SK-N-SH treated with all-trans-retinoic acid at 6 μM for 48 hours (cell line): ENCODE measurements at regions not wholly inside any gene's neighbourhood (a gene's known extent, or its start where the extent isn't known, plus 50 kb on each side); places are given as distances from the start of the nearest gene placed in this dataset.
A peak's percentile ranks its signal among the peaks of the same experiment; 100 is the strongest.

Experiments
- ATAC-seq: fragments of 200-7000 bp; cut with Tn5 transposase; 3 replicates; pipeline ENCODE4 v1.9.1; 2020; ENCODE audit warnings: mild to moderate bottlenecking, moderate library complexity
- ARNTL ChIP-seq: fragments of 450-650 bp; formaldehyde crosslinking; IDR thresholded peaks from 2 replicates; pipeline ENCODE4 v1.5.0; 2020; ENCODE audit warnings: low read depth, mild to moderate bottlenecking, moderate library complexity, borderline replicate concordance
- BACH2 ChIP-seq: fragments of 250-450 bp; sonication (Bioruptor Pico); IDR thresholded peaks from 2 replicates; pipeline ENCODE4 v1.9.0; 2021; ENCODE audit warnings: mild to moderate bottlenecking, borderline replicate concordance
- CSDC2 ChIP-seq: fragments of 250-450 bp; sonication (Bioruptor Pico); IDR thresholded peaks from 2 replicates; pipeline ENCODE4 v1.5.0; 2020; ENCODE audit warnings: mild to moderate bottlenecking, moderate library complexity
- CSRNP3 ChIP-seq: fragments of 250-450 bp; sonication (Bioruptor Pico); IDR thresholded peaks from 2 replicates; pipeline ENCODE4 v1.5.1; 2021; ENCODE audit warnings: mild to moderate bottlenecking, moderate library complexity
- ESRRG ChIP-seq: fragments of 250-450 bp; sonication (Bioruptor Pico); IDR thresholded peaks from 2 replicates; pipeline ENCODE4 v1.6.1; 2021; ENCODE audit warnings: mild to moderate bottlenecking
- GLIS3 ChIP-seq: fragments of 250-450 bp; sonication (Bioruptor Pico); IDR thresholded peaks from 2 replicates; pipeline ENCODE4 v1.5.0; 2020; ENCODE audit warnings: mild to moderate bottlenecking, moderate library complexity
- ISL1 ChIP-seq: fragments of 250-450 bp; sonication (Bioruptor Pico); IDR thresholded peaks from 2 replicates; pipeline ENCODE4 v2.1.2; 2022; ENCODE audit warnings: mild to moderate bottlenecking, moderate library complexity
- OSR1 ChIP-seq: fragments of 250-450 bp; sonication (Bioruptor Pico); IDR thresholded peaks from 2 replicates; pipeline ENCODE4 v1.8.0; 2022; ENCODE audit warnings: moderate library complexity, mild to moderate bottlenecking, inconsistent platforms
- PATZ1 ChIP-seq: fragments of 250-450 bp; sonication (Bioruptor Pico); IDR thresholded peaks from 2 replicates; pipeline ENCODE4 v1.8.0; 2020; ENCODE audit warnings: mild to moderate bottlenecking, moderate library complexity, borderline replicate concordance
- PPARA ChIP-seq: fragments of 250-450 bp; sonication (Bioruptor Pico); IDR thresholded peaks from 2 replicates; pipeline ENCODE4 v1.5.0; 2020; ENCODE audit warnings: mild to moderate bottlenecking, borderline replicate concordance
- RARB ChIP-seq: fragments of 250-450 bp; sonication (Bioruptor Pico); IDR thresholded peaks from 2 replicates; pipeline ENCODE4 v1.8.0; 2021; ENCODE audit warnings: mild to moderate bottlenecking, moderate library complexity
- TCF4 ChIP-seq: fragments of 250-450 bp; sonication (Bioruptor Pico); IDR thresholded peaks from 2 replicates; pipeline ENCODE4 v1.8.0; 2021; ENCODE audit warnings: mild to moderate bottlenecking, moderate library complexity, borderline replicate concordance
- TOX ChIP-seq: fragments of 250-450 bp; sonication (Bioruptor Pico); IDR thresholded peaks from 2 replicates; pipeline ENCODE4 v1.8.0; 2021; ENCODE audit warnings: mild to moderate bottlenecking, moderate library complexity, borderline replicate concordance
- ZC3H10 ChIP-seq: fragments of 250-450 bp; sonication (Bioruptor Pico); IDR thresholded peaks from 2 replicates; pipeline ENCODE4 v1.5.1; 2021; ENCODE audit warnings: mild to moderate bottlenecking, moderate library complexity
- ZFP3 ChIP-seq: fragments of 250-450 bp; sonication (Bioruptor Pico); IDR thresholded peaks from 2 replicates; pipeline ENCODE4 v1.5.0; 2020; ENCODE audit warnings: mild to moderate bottlenecking, moderate library complexity
- ZFP30 ChIP-seq: fragments of 450-650 bp; formaldehyde crosslinking; IDR thresholded peaks from 2 replicates; pipeline ENCODE4 v1.5.0; 2022; ENCODE audit warnings: mild to moderate bottlenecking, moderate library complexity
- ZNF565 ChIP-seq: fragments of 450-650 bp; formaldehyde crosslinking; conservative IDR thresholded peaks from 2 replicates; pipeline ENCODE4 v1.5.0; 2020; ENCODE audit warnings: low read depth, mild to moderate bottlenecking, moderate library complexity
- ZNF70 ChIP-seq: fragments of 450-650 bp; formaldehyde crosslinking; IDR thresholded peaks from 2 replicates; pipeline ENCODE4 v1.5.0; 2020; ENCODE audit warnings: mild to moderate bottlenecking, moderate library complexity
- ZNF8 ChIP-seq: fragments of 450-650 bp; formaldehyde crosslinking; IDR thresholded peaks from 2 replicates; pipeline ENCODE4 v1.5.0; 2020; ENCODE audit warnings: mild to moderate bottlenecking, moderate library complexity
- TF ChIP-seq, protein P1 (sequence below): fragments of 250-450 bp; sonication (Bioruptor Pico); IDR thresholded peaks from 2 replicates; pipeline ENCODE4 v1.5.0; 2020; ENCODE audit warnings: mild to moderate bottlenecking, moderate library complexity
- TF ChIP-seq, protein P2 (sequence below): fragments of 250-450 bp; sonication (Bioruptor Pico); IDR thresholded peaks from 2 replicates; pipeline ENCODE4 v1.8.0; 2021; ENCODE audit warnings: low read depth, mild to moderate bottlenecking, moderate library complexity, borderline replicate concordance
- TF ChIP-seq, protein P3 (sequence below): fragments of 250-450 bp; sonication (Bioruptor Pico); IDR thresholded peaks from 2 replicates; pipeline ENCODE4 v1.5.1; 2020; ENCODE audit warnings: low read depth, mild to moderate bottlenecking, moderate library complexity

- peak; percentile 73 for ATAC-seq
- no peak for TF ChIP-seq ZNF70 (CRISPR knock-in tag)
- no peak for TF ChIP-seq RARB (CRISPR knock-in tag)
- no peak for TF ChIP-seq TCF4 (CRISPR knock-in tag)
- no peak for TF ChIP-seq ZC3H10
- no peak for TF ChIP-seq ESRRG
- no peak for TF ChIP-seq PATZ1 (CRISPR knock-in tag)
- no peak for TF ChIP-seq ISL1
- TF ChIP-seq ZFP3: no peak
- no peak for TF ChIP-seq ZFP30 (CRISPR knock-in tag)
- TF ChIP-seq TOX: no peak
- TF ChIP-seq CSRNP3 (CRISPR knock-in tag): no peak
- no peak for TF ChIP-seq BACH2 (CRISPR knock-in tag)
- TF ChIP-seq ZNF565 (CRISPR knock-in tag): no peak
- no peak for TF ChIP-seq CSDC2
- TF ChIP-seq PPARA: no peak
- TF ChIP-seq, protein P1, sequence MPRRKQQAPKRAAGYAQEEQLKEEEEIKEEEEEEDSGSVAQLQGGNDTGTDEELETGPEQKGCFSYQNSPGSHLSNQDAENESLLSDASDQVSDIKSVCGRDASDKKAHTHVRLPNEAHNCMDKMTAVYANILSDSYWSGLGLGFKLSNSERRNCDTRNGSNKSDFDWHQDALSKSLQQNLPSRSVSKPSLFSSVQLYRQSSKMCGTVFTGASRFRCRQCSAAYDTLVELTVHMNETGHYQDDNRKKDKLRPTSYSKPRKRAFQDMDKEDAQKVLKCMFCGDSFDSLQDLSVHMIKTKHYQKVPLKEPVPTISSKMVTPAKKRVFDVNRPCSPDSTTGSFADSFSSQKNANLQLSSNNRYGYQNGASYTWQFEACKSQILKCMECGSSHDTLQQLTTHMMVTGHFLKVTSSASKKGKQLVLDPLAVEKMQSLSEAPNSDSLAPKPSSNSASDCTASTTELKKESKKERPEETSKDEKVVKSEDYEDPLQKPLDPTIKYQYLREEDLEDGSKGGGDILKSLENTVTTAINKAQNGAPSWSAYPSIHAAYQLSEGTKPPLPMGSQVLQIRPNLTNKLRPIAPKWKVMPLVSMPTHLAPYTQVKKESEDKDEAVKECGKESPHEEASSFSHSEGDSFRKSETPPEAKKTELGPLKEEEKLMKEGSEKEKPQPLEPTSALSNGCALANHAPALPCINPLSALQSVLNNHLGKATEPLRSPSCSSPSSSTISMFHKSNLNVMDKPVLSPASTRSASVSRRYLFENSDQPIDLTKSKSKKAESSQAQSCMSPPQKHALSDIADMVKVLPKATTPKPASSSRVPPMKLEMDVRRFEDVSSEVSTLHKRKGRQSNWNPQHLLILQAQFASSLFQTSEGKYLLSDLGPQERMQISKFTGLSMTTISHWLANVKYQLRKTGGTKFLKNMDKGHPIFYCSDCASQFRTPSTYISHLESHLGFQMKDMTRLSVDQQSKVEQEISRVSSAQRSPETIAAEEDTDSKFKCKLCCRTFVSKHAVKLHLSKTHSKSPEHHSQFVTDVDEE (CRISPR knock-in tag): no peak
- no peak for TF ChIP-seq GLIS3 (CRISPR knock-in tag)
- TF ChIP-seq ARNTL (CRISPR knock-in tag): no peak
- TF ChIP-seq ZNF8 (CRISPR knock-in tag): no peak
- TF ChIP-seq, protein P2, sequence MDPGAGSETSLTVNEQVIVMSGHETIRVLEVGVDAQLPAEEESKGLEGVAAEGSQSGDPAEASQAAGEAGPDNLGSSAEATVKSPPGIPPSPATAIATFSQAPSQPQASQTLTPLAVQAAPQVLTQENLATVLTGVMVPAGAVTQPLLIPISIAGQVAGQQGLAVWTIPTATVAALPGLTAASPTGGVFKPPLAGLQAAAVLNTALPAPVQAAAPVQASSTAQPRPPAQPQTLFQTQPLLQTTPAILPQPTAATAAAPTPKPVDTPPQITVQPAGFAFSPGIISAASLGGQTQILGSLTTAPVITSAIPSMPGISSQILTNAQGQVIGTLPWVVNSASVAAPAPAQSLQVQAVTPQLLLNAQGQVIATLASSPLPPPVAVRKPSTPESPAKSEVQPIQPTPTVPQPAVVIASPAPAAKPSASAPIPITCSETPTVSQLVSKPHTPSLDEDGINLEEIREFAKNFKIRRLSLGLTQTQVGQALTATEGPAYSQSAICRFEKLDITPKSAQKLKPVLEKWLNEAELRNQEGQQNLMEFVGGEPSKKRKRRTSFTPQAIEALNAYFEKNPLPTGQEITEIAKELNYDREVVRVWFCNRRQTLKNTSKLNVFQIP (CRISPR knock-in tag): no peak
Observed at GRCh38 chr5:173714551-173715428, 98.3 kb upstream of the BOD1 start.

DNA sequence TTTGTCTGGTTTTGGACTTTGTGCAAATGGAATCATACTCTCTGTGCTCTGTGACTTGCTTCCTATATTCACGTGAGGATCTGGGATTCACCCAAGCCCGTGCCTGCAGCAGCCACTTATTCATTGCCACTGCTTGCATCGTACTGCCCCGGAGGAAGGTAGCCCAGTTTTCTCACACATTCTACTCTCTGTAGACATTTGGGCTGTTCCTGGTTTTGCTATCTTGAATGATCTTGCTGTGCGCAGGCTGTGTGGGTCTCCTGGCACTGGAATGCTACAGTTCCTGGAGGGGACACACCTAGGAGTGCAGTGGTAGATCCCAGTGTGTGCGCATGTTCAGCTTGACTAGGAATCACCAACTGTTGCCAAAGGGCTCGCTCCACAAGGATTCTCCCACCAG is 99.2 kb upstream of the BOD1 start:
- no peak for TF ChIP-seq ARNTL (CRISPR knock-in tag)
- TF ChIP-seq, protein P3, sequence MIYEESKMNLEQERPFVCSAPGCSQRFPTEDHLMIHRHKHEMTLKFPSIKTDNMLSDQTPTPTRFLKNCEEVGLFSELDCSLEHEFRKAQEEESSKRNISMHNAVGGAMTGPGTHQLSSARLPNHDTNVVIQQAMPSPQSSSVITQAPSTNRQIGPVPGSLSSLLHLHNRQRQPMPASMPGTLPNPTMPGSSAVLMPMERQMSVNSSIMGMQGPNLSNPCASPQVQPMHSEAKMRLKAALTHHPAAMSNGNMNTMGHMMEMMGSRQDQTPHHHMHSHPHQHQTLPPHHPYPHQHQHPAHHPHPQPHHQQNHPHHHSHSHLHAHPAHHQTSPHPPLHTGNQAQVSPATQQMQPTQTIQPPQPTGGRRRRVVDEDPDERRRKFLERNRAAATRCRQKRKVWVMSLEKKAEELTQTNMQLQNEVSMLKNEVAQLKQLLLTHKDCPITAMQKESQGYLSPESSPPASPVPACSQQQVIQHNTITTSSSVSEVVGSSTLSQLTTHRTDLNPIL (CRISPR knock-in tag): no peak
- no peak for ATAC-seq

GRCh38 chr5:173716058-173716682 is 99.7 kb upstream of the BOD1 start:
- ATAC-seq: no peak
- no peak for TF ChIP-seq ARNTL (CRISPR knock-in tag)
- TF ChIP-seq ZFP30 (CRISPR knock-in tag): no peak
- TF ChIP-seq GLIS3 (CRISPR knock-in tag): no peak
- no peak for TF ChIP-seq OSR1
- no peak for TF ChIP-seq BACH2 (CRISPR knock-in tag)
- TF ChIP-seq CSDC2: no peak
- TF ChIP-seq TOX: no peak
- TF ChIP-seq ISL1: no peak
- TF ChIP-seq, protein P1 (CRISPR knock-in tag): no peak
- TF ChIP-seq, protein P2 (CRISPR knock-in tag): no peak
